ENCODE measurements at regions not wholly inside any gene's neighbourhood (a gene's known extent, or its start where the extent isn't known, plus 50 kb on each side); places are given as distances from the start of the nearest gene placed in this dataset.

DNA sequence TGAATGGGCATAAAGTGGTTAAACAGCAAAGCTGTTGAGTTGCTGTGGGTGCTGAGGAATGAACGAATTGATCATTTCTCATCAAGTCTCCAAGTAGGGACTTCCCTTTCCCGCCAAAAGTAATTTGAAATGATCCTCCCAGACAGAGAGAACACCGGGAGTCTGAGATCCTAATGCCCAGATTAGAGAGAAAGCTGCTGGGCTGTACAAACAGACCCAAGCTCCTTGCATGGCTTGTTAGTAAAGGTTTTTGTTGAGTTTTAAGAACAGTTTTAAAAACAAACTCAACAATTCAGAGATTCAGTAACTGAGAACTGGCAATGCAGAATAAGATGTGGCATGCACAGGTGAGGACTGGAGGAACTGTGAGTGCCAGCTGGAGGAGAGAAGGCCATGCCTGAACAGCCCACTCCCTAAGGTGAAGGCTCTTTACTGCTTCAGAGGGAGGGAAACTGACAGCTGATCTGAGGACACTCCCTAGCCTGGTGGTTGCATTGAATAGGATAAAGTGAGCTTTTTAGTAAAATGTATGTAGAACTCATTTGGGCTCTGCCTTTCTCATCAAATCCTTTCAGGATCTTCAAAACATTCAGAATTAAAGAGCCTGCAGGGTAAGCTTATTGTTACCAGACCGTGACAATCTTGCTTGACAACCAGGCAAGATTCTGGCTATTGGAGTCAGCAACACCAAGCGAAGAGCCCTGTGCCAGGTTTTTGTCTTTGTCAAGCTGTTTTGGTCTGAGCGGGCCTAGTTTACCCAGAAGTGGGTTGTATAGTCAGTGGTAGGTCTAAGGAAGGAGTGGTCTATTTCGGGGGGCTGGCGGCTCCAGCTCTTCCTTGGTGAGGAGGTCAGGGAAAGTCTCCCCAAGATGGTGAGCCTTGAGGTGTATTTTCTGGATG is 63.2 kb upstream of the IGFBP5 start:
- no peak for TF ChIP-seq POLR2AphosphoS5 (IDR thresholded peaks at IDR 0.05; ENCODE audit: low read depth)
- no peak for TF ChIP-seq CREB1 (CRISPR knock-in tag; IDR thresholded peaks at IDR 0.05; ENCODE audit: low read depth)
- no peak for TF ChIP-seq EZH2 (IDR thresholded peaks at IDR 0.05; ENCODE audit: low read depth, unreplicated experiment)
- TF ChIP-seq, protein P1, sequence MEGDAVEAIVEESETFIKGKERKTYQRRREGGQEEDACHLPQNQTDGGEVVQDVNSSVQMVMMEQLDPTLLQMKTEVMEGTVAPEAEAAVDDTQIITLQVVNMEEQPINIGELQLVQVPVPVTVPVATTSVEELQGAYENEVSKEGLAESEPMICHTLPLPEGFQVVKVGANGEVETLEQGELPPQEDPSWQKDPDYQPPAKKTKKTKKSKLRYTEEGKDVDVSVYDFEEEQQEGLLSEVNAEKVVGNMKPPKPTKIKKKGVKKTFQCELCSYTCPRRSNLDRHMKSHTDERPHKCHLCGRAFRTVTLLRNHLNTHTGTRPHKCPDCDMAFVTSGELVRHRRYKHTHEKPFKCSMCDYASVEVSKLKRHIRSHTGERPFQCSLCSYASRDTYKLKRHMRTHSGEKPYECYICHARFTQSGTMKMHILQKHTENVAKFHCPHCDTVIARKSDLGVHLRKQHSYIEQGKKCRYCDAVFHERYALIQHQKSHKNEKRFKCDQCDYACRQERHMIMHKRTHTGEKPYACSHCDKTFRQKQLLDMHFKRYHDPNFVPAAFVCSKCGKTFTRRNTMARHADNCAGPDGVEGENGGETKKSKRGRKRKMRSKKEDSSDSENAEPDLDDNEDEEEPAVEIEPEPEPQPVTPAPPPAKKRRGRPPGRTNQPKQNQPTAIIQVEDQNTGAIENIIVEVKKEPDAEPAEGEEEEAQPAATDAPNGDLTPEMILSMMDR (conservative IDR thresholded peaks at IDR 0.05; ENCODE audit: low read depth in 2 of 2), result no peak
- no peak for TF ChIP-seq EZH2phosphoT487 (IDR thresholded peaks at IDR 0.05; ENCODE audit: unreplicated experiment)
- no peak for TF ChIP-seq ZNF331 (CRISPR knock-in tag; IDR thresholded peaks at IDR 0.05; ENCODE audit: low read depth)
- TF ChIP-seq, protein P2, sequence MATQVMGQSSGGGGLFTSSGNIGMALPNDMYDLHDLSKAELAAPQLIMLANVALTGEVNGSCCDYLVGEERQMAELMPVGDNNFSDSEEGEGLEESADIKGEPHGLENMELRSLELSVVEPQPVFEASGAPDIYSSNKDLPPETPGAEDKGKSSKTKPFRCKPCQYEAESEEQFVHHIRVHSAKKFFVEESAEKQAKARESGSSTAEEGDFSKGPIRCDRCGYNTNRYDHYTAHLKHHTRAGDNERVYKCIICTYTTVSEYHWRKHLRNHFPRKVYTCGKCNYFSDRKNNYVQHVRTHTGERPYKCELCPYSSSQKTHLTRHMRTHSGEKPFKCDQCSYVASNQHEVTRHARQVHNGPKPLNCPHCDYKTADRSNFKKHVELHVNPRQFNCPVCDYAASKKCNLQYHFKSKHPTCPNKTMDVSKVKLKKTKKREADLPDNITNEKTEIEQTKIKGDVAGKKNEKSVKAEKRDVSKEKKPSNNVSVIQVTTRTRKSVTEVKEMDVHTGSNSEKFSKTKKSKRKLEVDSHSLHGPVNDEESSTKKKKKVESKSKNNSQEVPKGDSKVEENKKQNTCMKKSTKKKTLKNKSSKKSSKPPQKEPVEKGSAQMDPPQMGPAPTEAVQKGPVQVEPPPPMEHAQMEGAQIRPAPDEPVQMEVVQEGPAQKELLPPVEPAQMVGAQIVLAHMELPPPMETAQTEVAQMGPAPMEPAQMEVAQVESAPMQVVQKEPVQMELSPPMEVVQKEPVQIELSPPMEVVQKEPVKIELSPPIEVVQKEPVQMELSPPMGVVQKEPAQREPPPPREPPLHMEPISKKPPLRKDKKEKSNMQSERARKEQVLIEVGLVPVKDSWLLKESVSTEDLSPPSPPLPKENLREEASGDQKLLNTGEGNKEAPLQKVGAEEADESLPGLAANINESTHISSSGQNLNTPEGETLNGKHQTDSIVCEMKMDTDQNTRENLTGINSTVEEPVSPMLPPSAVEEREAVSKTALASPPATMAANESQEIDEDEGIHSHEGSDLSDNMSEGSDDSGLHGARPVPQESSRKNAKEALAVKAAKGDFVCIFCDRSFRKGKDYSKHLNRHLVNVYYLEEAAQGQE (IDR thresholded peaks at IDR 0.05; ENCODE audit: unreplicated experiment), result no peak
- no peak for TF ChIP-seq NANOG (IDR thresholded peaks at IDR 0.05; ENCODE audit: borderline replicate concordance)
- no peak for TF ChIP-seq ZNF114 (CRISPR knock-in tag; IDR thresholded peaks at IDR 0.05)
- no peak for TF ChIP-seq STAT1 (IDR thresholded peaks at IDR 0.05; ENCODE audit: unreplicated experiment)
- TF ChIP-seq, protein P3, sequence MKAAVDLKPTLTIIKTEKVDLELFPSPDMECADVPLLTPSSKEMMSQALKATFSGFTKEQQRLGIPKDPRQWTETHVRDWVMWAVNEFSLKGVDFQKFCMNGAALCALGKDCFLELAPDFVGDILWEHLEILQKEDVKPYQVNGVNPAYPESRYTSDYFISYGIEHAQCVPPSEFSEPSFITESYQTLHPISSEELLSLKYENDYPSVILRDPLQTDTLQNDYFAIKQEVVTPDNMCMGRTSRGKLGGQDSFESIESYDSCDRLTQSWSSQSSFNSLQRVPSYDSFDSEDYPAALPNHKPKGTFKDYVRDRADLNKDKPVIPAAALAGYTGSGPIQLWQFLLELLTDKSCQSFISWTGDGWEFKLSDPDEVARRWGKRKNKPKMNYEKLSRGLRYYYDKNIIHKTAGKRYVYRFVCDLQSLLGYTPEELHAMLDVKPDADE (IDR thresholded peaks at IDR 0.05), result no peak
- no peak for TF ChIP-seq JUNB (IDR thresholded peaks at IDR 0.05; ENCODE audit: unreplicated experiment)

All from GM23338 (cell line).